Fibroblast of lung (primary cell): ENCODE measurements at regions not wholly inside any gene's neighbourhood (a gene's known extent, or its start where the extent isn't known, plus 50 kb on each side); places are given as distances from the start of the nearest gene placed in this dataset.

Experiments
- CTCF ChIP-seq, 2 donors: IDR thresholded peaks in 1 of 2; conservative IDR thresholded peaks in 1 of 2; 1 replicate in 1 of 2; 2 replicates in 1 of 2; pipeline ENCODE4 v1.5.1; 2011 to 2012; ENCODE audit warnings: low read length in 2 of 2, control low read depth in 1 of 2, inconsistent platforms in 1 of 2, low read depth in 1 of 2, mild to moderate bottlenecking in 1 of 2
- EZH2 ChIP-seq: IDR thresholded peaks from 2 replicates; pipeline ENCODE4 v1.5.1; 2012; ENCODE audit warnings: low read length, control low read depth, mild to moderate bottlenecking; ENCODE audit errors: missing control alignments

GRCh38 chr5:84821924-84822323 lies 437.2 kb upstream of the EDIL3 start:
- TF ChIP-seq EZH2 (no peak), CTCF (conservative IDR thresholded peaks at IDR 0.05 in 1 of 2, IDR thresholded peaks at IDR 0.05 in 1 of 2; ENCODE audit: low read depth in 1 of 2, low read length in 2 of 2) (no peak)
